ENCODE measurements at regions not wholly inside any gene's neighbourhood (a gene's known extent, or its start where the extent isn't known, plus 50 kb on each side); places are given as distances from the start of the nearest gene placed in this dataset.
"Not testable (repeated sequence)": the region's sequence is repeated elsewhere in the genome, so short reads cannot be mapped to it uniquely, and the experiment has no call there.

- DNase-seq (ENCODE audit: low read depth in 2 of 2): not testable (repeated sequence)
Measured at GRCh38 chr10:21366108-21366507, 159.4 kb downstream of the SKIDA1 start.

GRCh38 chr10:21364196-21365114 lies 161.0 kb downstream of the SKIDA1 start:
- DNase-seq (ENCODE audit: low read depth in 2 of 2): no peak

GRCh38 chr10:21363731-21364104 lies 161.8 kb downstream of the SKIDA1 start:
- DNase-seq (ENCODE audit: low read depth in 2 of 2): no peak

- no peak for DNase-seq (ENCODE audit: low read depth in 2 of 2)
Measured at GRCh38 chr10:21363092-21363730, 162.3 kb downstream of the SKIDA1 start.

GRCh38 chr10:21359202-21359601 lies 166.3 kb downstream of the SKIDA1 start:
- no peak for DNase-seq (ENCODE audit: low read depth in 2 of 2)

- no peak for DNase-seq (ENCODE audit: low read depth in 2 of 2)
Measured at GRCh38 chr10:21355591-21356011, 169.9 kb downstream of the SKIDA1 start.

- DNase-seq (ENCODE audit: low read depth in 2 of 2): no peak
Measured at GRCh38 chr10:21352886-21353285, 172.6 kb downstream of the SKIDA1 start.

- not testable (repeated sequence) for DNase-seq (ENCODE audit: low read depth in 2 of 2)
Measured at GRCh38 chr10:21351594-21351993, 173.9 kb downstream of the SKIDA1 start.

- no peak for DNase-seq (ENCODE audit: low read depth in 2 of 2)
Measured at GRCh38 chr10:21349912-21350286, 175.6 kb downstream of the SKIDA1 start.

- no peak for DNase-seq (ENCODE audit: low read depth in 2 of 2)
Measured at GRCh38 chr10:21347785-21348170, 177.7 kb downstream of the SKIDA1 start.

- no peak for DNase-seq (ENCODE audit: low read depth in 2 of 2)
Measured at GRCh38 chr10:21347043-21347784, 178.3 kb downstream of the SKIDA1 start.

- no peak for DNase-seq (ENCODE audit: low read depth in 2 of 2)
Measured at GRCh38 chr10:21343087-21343486, 182.4 kb downstream of the SKIDA1 start.

- not testable (repeated sequence) for DNase-seq (ENCODE audit: low read depth in 2 of 2)
Measured at GRCh38 chr10:21342499-21342898, 183.0 kb downstream of the SKIDA1 start.

- DNase-seq (ENCODE audit: low read depth in 2 of 2): no peak
Measured at GRCh38 chr10:21340331-21340730, 185.2 kb downstream of the SKIDA1 start.

GRCh38 chr10:21337171-21337792 lies 188.2 kb downstream of the SKIDA1 start:
- DNase-seq (ENCODE audit: low read depth in 2 of 2): no peak

GRCh38 chr10:21336476-21337170 lies 188.9 kb downstream of the SKIDA1 start:
- no peak for DNase-seq (ENCODE audit: low read depth in 2 of 2)

GRCh38 chr10:21334891-21335696 lies 190.4 kb downstream of the SKIDA1 start:
- no peak for DNase-seq (ENCODE audit: low read depth in 2 of 2)

GRCh38 chr10:21330628-21331020 lies 194.9 kb downstream of the SKIDA1 start:
- DNase-seq (ENCODE audit: low read depth in 2 of 2): no peak

GRCh38 chr10:21329995-21330627 lies 195.4 kb downstream of the SKIDA1 start:
- no peak for DNase-seq (ENCODE audit: low read depth in 2 of 2)
